A172 (cell line): ENCODE measurements at regions not wholly inside any gene's neighbourhood (a gene's known extent, or its start where the extent isn't known, plus 50 kb on each side); places are given as distances from the start of the nearest gene placed in this dataset.
"Not testable (repeated sequence)": the region's sequence is repeated elsewhere in the genome, so short reads cannot be mapped to it uniquely, and the experiment has no call there.

Experiments
- DNase-seq: peaks from one replicate; pipeline ENCODE4 v3.0.0-alpha.2; 2015; ENCODE audit warnings: low spot score

GRCh38 chr18:42328931-42329330 is 373.9 kb downstream of the PIK3C3 start:
- DNase-seq, result no peak

GRCh38 chr18:42330296-42330695 is 375.3 kb downstream of the PIK3C3 start:
- no peak for DNase-seq

- DNase-seq, result no peak
These were observed 378.5 kb downstream of the PIK3C3 start for GRCh38 chr18:42333558-42333957.

- DNase-seq, result no peak
These were observed 379.9 kb downstream of the PIK3C3 start for GRCh38 chr18:42334931-42335330.

- no peak for DNase-seq
These were observed 381.1 kb downstream of the PIK3C3 start for GRCh38 chr18:42336139-42336538.

- not testable (repeated sequence) for DNase-seq
These were observed 382.3 kb downstream of the PIK3C3 start for GRCh38 chr18:42337337-42337736.

GRCh38 chr18:42338683-42339082 is 383.6 kb downstream of the PIK3C3 start:
- no peak for DNase-seq

- DNase-seq, result peak; percentile 15
These were observed 384.3 kb downstream of the PIK3C3 start for GRCh38 chr18:42339372-42339771.

GRCh38 chr18:42340423-42341009 is 385.5 kb downstream of the PIK3C3 start:
- DNase-seq, result no peak

GRCh38 chr18:42341423-42341822 is 386.4 kb downstream of the PIK3C3 start:
- no peak for DNase-seq

GRCh38 chr18:42348722-42349121 is 393.7 kb downstream of the PIK3C3 start:
- no peak for DNase-seq

- no peak for DNase-seq
These were observed 396.4 kb downstream of the PIK3C3 start for GRCh38 chr18:42351455-42351854.

- DNase-seq, result no peak
These were observed 405.7 kb downstream of the PIK3C3 start for GRCh38 chr18:42360716-42361115.

- DNase-seq, result no peak
These were observed 408.7 kb downstream of the PIK3C3 start for GRCh38 chr18:42363446-42364441.

- DNase-seq, result no peak
These were observed 409.7 kb downstream of the PIK3C3 start for GRCh38 chr18:42364766-42365165.

GRCh38 chr18:42365591-42365990 is 410.6 kb downstream of the PIK3C3 start:
- no peak for DNase-seq

- DNase-seq, result no peak
These were observed 418.6 kb downstream of the PIK3C3 start for GRCh38 chr18:42373584-42373983.

GRCh38 chr18:42374961-42375360 is 419.9 kb downstream of the PIK3C3 start:
- DNase-seq, result no peak

- not testable (repeated sequence) for DNase-seq
These were observed 423.8 kb downstream of the PIK3C3 start for GRCh38 chr18:42378854-42379253.

- DNase-seq, result not testable (repeated sequence)
These were observed 426.2 kb downstream of the PIK3C3 start for GRCh38 chr18:42381236-42381635.

- DNase-seq, result no peak
These were observed 437.4 kb downstream of the PIK3C3 start for GRCh38 chr18:42392416-42392815.

- no peak for DNase-seq
These were observed 437.9 kb downstream of the PIK3C3 start for GRCh38 chr18:42392926-42393325.

- no peak for DNase-seq
These were observed 439.2 kb downstream of the PIK3C3 start for GRCh38 chr18:42394238-42394637.
